Calu3 (cell line): ENCODE measurements at regions not wholly inside any gene's neighbourhood (a gene's known extent, or its start where the extent isn't known, plus 50 kb on each side); places are given as distances from the start of the nearest gene placed in this dataset.
"Not testable (repeated sequence)": the region's sequence is repeated elsewhere in the genome, so short reads cannot be mapped to it uniquely, and the experiment has no call there.

Experiments
- BruUV-seq: library from RNA; stranded (reverse); fragments of 400-500 nt; replicated peaks from 2 replicates; lab custom pipeline; 2021; lab: Mats Ljungman, UMichigan
- CTCF ChIA-PET: fragments of 300-600 bp; sonication (Branson Sonifier 250); formaldehyde crosslinking; loops from one replicate; lab custom pipeline; 2022; ENCODE audit warnings: antibody characterized with exemption; lab: Charles Lee
- DNase-seq: peaks from one replicate; pipeline ENCODE4 v3.0.0; 2022
- H3K27ac Mint-ChIP-seq: one replicate; pipeline ENCODE4 v1.8.0; 2022; ENCODE audit warnings: mixed read lengths; ENCODE audit not compliant: unreplicated experiment
- H3K27me3 Mint-ChIP-seq: one replicate; pipeline ENCODE4 v1.8.0; 2022; ENCODE audit warnings: mixed read lengths; ENCODE audit not compliant: unreplicated experiment
- H3K36me3 Mint-ChIP-seq: one replicate; pipeline ENCODE4 v1.8.0; 2022; ENCODE audit warnings: mild to moderate bottlenecking, moderate library complexity, mixed read lengths; ENCODE audit not compliant: insufficient read depth, unreplicated experiment
- H3K4me1 Mint-ChIP-seq: one replicate; pipeline ENCODE4 v1.8.0; 2022; ENCODE audit warnings: mild to moderate bottlenecking, low read depth, mixed read lengths; ENCODE audit not compliant: unreplicated experiment
- H3K4me3 Mint-ChIP-seq: one replicate; pipeline ENCODE4 v1.8.0; 2022; ENCODE audit warnings: mild to moderate bottlenecking, low read depth, moderate library complexity, mixed read lengths; ENCODE audit not compliant: unreplicated experiment
- H3K9me3 Mint-ChIP-seq: one replicate; pipeline ENCODE4 v1.8.0; 2022; ENCODE audit warnings: low read depth, mixed read lengths; ENCODE audit not compliant: unreplicated experiment
- intact Hi-C: fragments of 100-400 bp; cut with micrococcal nuclease; formaldehyde crosslinking; loops from one replicate; pipeline ENCODE4 v1.10.0; 2022; ENCODE audit not compliant: unreplicated experiment
- TF ChIP-seq, protein P1 (sequence below): fragments of 200-600 bp; IDR thresholded peaks from one replicate; pipeline ENCODE4 v1.8.0; 2022; ENCODE audit warnings: antibody characterized with exemption; ENCODE audit not compliant: unreplicated experiment

DNA sequence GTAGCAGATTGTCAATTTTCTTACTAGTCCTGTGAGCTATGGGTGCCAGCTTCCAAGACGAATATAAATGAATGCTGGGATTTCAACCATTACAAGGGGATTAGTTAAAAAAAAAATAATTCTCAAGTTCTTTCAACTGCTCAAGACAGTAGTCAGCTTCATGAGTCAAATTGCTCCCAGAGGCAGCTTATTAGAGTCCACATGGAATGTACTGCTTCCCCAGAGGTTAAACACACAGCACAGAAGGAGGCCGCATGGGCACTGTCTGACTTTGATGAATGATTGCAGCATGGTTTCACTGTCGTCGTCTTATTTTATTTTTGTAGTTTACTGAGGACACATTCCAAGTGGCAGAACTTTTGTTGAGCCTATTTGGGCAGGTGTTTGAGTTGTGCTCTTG lies 563.2 kb downstream of the TMEM135 start:
- no peaks in the 10 kb centered on the region for H3K4me1 Mint-ChIP-seq
- no peaks in the 10 kb centered on the region for H3K9me3 Mint-ChIP-seq
- no peaks in the 10 kb centered on the region for H3K36me3 Mint-ChIP-seq
- no peak overlapping the region for H3K4me3 Mint-ChIP-seq
- no TSS peak for BruUV-seq
- no peak for DNase-seq
- intact Hi-C loops = no loop called here
- TF ChIP-seq, protein P1, sequence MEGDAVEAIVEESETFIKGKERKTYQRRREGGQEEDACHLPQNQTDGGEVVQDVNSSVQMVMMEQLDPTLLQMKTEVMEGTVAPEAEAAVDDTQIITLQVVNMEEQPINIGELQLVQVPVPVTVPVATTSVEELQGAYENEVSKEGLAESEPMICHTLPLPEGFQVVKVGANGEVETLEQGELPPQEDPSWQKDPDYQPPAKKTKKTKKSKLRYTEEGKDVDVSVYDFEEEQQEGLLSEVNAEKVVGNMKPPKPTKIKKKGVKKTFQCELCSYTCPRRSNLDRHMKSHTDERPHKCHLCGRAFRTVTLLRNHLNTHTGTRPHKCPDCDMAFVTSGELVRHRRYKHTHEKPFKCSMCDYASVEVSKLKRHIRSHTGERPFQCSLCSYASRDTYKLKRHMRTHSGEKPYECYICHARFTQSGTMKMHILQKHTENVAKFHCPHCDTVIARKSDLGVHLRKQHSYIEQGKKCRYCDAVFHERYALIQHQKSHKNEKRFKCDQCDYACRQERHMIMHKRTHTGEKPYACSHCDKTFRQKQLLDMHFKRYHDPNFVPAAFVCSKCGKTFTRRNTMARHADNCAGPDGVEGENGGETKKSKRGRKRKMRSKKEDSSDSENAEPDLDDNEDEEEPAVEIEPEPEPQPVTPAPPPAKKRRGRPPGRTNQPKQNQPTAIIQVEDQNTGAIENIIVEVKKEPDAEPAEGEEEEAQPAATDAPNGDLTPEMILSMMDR = no peak
- no peaks in the 10 kb centered on the region for H3K27me3 Mint-ChIP-seq
- CTCF ChIA-PET = no interaction called here
- no peak overlapping the region for H3K27ac Mint-ChIP-seq

DNA sequence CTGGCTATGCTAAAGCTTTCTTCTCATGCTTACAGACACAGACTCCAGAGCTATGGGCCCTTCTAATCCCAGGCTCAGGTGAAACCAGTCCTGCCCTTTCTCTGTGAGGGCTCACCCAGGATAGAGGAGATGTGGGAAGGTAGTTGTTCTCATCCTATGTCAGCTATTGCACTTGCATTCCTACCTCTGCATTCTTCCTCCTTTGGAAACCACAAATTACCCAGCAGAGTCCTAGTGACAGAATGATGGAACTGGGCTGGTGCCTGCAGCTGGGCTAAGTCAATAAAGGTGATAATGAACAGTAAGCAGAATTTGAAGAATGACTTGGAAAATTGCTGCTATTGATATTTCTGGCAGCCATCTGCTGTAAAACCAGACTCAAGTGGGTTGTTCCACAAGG lies 560.0 kb downstream of the TMEM135 start:
- H3K4me3 Mint-ChIP-seq = no peak overlapping the region
- no peak overlapping the region for H3K27ac Mint-ChIP-seq
- TF ChIP-seq, protein P1 = no peak
- CTCF ChIA-PET = no interaction called here
- no peaks in the 10 kb centered on the region for H3K27me3 Mint-ChIP-seq
- H3K4me1 Mint-ChIP-seq = no peaks in the 10 kb centered on the region
- no peaks in the 10 kb centered on the region for H3K36me3 Mint-ChIP-seq
- BruUV-seq = no TSS peak
- no peak for DNase-seq
- intact Hi-C loops = no loop called here
- H3K9me3 Mint-ChIP-seq = no peaks in the 10 kb centered on the region

DNA sequence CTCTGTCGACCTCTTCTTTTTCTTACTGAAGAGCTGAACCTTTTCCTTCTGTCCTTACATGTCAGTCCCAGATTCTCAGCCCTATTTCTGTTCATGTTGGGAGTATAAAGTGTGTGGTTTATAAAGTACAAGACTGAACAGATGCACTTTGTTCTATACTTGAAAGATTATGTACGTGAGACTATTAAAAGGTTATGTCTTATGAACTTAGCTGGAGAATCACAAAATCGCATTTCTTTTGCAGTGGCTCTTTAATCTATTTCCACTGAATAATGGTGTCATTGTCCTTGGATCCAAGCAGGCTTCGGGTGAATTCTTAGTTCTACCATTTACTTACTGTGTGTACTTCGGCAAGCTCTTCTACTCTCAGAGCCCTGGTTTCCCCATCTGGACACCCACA lies 558.4 kb downstream of the TMEM135 start:
- BruUV-seq = no TSS peak

DNA sequence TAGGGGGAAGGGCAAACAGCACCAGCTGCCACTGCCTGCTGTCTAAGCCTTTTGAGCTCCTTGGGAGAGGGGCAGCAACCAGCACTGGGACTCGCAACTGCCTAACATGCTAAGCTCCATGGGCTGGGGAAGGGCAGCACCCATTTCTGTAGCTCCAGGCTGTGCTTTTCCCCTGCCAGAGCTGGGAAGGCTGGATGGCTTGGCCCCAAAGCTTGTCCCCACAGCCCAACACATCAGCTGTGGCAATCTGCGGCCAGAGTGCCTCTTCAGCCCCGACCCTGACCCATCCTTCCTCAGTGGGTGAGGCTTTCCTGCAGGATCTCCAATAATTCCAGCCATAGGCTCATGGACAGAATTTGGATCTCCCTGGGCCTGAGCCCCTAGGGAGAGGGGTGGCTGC lies 551.3 kb downstream of the TMEM135 start:
- H3K27ac Mint-ChIP-seq = no peak overlapping the region
- peaks cover 12% of the 10 kb centered on the region for H3K9me3 Mint-ChIP-seq
- no peak overlapping the region for H3K4me3 Mint-ChIP-seq
- intact Hi-C loops = no loop called here
- no peaks in the 10 kb centered on the region for H3K27me3 Mint-ChIP-seq
- TF ChIP-seq, protein P1 = no peak
- CTCF ChIA-PET = no interaction called here
- H3K4me1 Mint-ChIP-seq = no peaks in the 10 kb centered on the region
- DNase-seq = no peak
- no TSS peak for BruUV-seq
- H3K36me3 Mint-ChIP-seq = no peaks in the 10 kb centered on the region

More for the DNA sequence above, 558.4 kb downstream of the TMEM135 start:
- no peak overlapping the region for H3K4me3 Mint-ChIP-seq
- H3K27me3 Mint-ChIP-seq = no peaks in the 10 kb centered on the region
- TF ChIP-seq, protein P1 = no peak
- DNase-seq = no peak
- intact Hi-C loops = no loop called here
- CTCF ChIA-PET = no interaction called here
- no peak overlapping the region for H3K27ac Mint-ChIP-seq
- no peaks in the 10 kb centered on the region for H3K4me1 Mint-ChIP-seq
- H3K36me3 Mint-ChIP-seq = no peaks in the 10 kb centered on the region
- H3K9me3 Mint-ChIP-seq = peaks cover 4% of the 10 kb centered on the region

GRCh38 chr11:87585613-87586012 lies 547.9 kb downstream of the TMEM135 start:
- H3K36me3 Mint-ChIP-seq, H3K27ac Mint-ChIP-seq: not testable (repeated sequence)

More at GRCh38 chr11:87585613-87586012, 547.9 kb downstream of the TMEM135 start:
- DNase-seq, H3K9me3 Mint-ChIP-seq, BruUV-seq, intact Hi-C loops, H3K4me3 Mint-ChIP-seq, H3K4me1 Mint-ChIP-seq, H3K27me3 Mint-ChIP-seq: not testable (repeated sequence)
- CTCF ChIA-PET = interaction anchor here (0.7 kb wide), 1 partner anchor 43 kb away, joined by 5 read pairs; no protein-coding TSS in a partner anchor
